ENCODE measurements at regions not wholly inside any gene's neighbourhood (a gene's known extent, or its start where the extent isn't known, plus 50 kb on each side); places are given as distances from the start of the nearest gene placed in this dataset.

GRCh38 chr5:2180456-2180855 lies 297.7 kb upstream of the IRX4 start:
- no peak for DNase-seq

GRCh38 chr5:2179861-2180260 lies 297.1 kb upstream of the IRX4 start:
- DNase-seq = no peak

GRCh38 chr5:2178528-2178927 lies 295.8 kb upstream of the IRX4 start:
- DNase-seq = no peak

GRCh38 chr5:2178071-2178477 lies 295.3 kb upstream of the IRX4 start:
- DNase-seq = no peak

- no peak for DNase-seq
Observed at GRCh38 chr5:2177244-2177643, 294.5 kb upstream of the IRX4 start.

GRCh38 chr5:2176581-2176980 lies 293.9 kb upstream of the IRX4 start:
- no peak for DNase-seq

GRCh38 chr5:2175842-2176404 lies 293.2 kb upstream of the IRX4 start:
- DNase-seq = no peak

- DNase-seq = no peak
Observed at GRCh38 chr5:2175041-2175440, 292.3 kb upstream of the IRX4 start.

GRCh38 chr5:2174538-2174937 lies 291.8 kb upstream of the IRX4 start:
- no peak for DNase-seq

GRCh38 chr5:2173151-2173834 lies 290.6 kb upstream of the IRX4 start:
- DNase-seq = no peak

- no peak for DNase-seq
Observed at GRCh38 chr5:2172471-2172870, 289.7 kb upstream of the IRX4 start.

GRCh38 chr5:2170761-2171160 lies 288.0 kb upstream of the IRX4 start:
- DNase-seq = no peak

- DNase-seq = no peak
Observed at GRCh38 chr5:2169850-2170760, 287.4 kb upstream of the IRX4 start.

GRCh38 chr5:2169430-2169808 lies 286.7 kb upstream of the IRX4 start:
- no peak for DNase-seq

- DNase-seq = no peak
Observed at GRCh38 chr5:2168601-2169429, 286.1 kb upstream of the IRX4 start.

GRCh38 chr5:2167671-2168070 lies 284.9 kb upstream of the IRX4 start:
- DNase-seq = no peak

GRCh38 chr5:2166979-2167377 lies 284.3 kb upstream of the IRX4 start:
- DNase-seq = no peak

GRCh38 chr5:2166306-2166978 lies 283.7 kb upstream of the IRX4 start:
- DNase-seq = no peak

GRCh38 chr5:2165615-2166305 lies 283.0 kb upstream of the IRX4 start:
- DNase-seq = no peak

- DNase-seq = no peak
Observed at GRCh38 chr5:2165203-2165602, 282.5 kb upstream of the IRX4 start.

- no peak for DNase-seq
Observed at GRCh38 chr5:2164586-2164985, 281.9 kb upstream of the IRX4 start.

- no peak for DNase-seq
Observed at GRCh38 chr5:2163940-2164490, 281.3 kb upstream of the IRX4 start.

Data from stimulated activated CD4-positive, alpha-beta T cell treated with anti-CD3 and anti-CD28 coated beads, Interleukin-4, amount 100 ng/mL, for 4 hours (primary cell).